ENCODE measurements at regions not wholly inside any gene's neighbourhood (a gene's known extent, or its start where the extent isn't known, plus 50 kb on each side); places are given as distances from the start of the nearest gene placed in this dataset.

- TF ChIP-seq TAF1 (IDR thresholded peaks at IDR 0.05; ENCODE audit: borderline replicate concordance, low read depth, low read length) (no peak), POLR2A (IDR thresholded peaks at IDR 0.05; ENCODE audit: low read depth, low read length) (no peak)
These were observed 263.2 kb upstream of the LMCD1 start for GRCh38 chr3:8238432-8238831.
